Endothelial cell (in vitro differentiated cells): ENCODE measurements at regions not wholly inside any gene's neighbourhood (a gene's known extent, or its start where the extent isn't known, plus 50 kb on each side); places are given as distances from the start of the nearest gene placed in this dataset.

ENCODE experiments used
- DNase-seq: peaks from one replicate; pipeline ENCODE4 v3.0.0; 2021; ENCODE audit warnings: low spot score
- H3K27ac Mint-ChIP-seq: one replicate; pipeline ENCODE4 v1.8.0; 2021; ENCODE audit warnings: mixed read lengths, inconsistent platforms; ENCODE audit not compliant: unreplicated experiment
- H3K27me3 Mint-ChIP-seq: one replicate; pipeline ENCODE4 v1.8.0; 2021; ENCODE audit warnings: mild to moderate bottlenecking, moderate library complexity, mixed read lengths, inconsistent platforms; ENCODE audit not compliant: unreplicated experiment
- H3K36me3 Mint-ChIP-seq: one replicate; pipeline ENCODE4 v1.8.0; 2021; ENCODE audit warnings: mild to moderate bottlenecking, low read depth, mixed read lengths, inconsistent platforms; ENCODE audit not compliant: unreplicated experiment
- H3K4me1 Mint-ChIP-seq: one replicate; pipeline ENCODE4 v1.8.0; 2021; ENCODE audit warnings: mild to moderate bottlenecking, mixed read lengths, inconsistent platforms; ENCODE audit not compliant: unreplicated experiment
- H3K4me3 Mint-ChIP-seq: one replicate; pipeline ENCODE4 v1.8.0; 2021; ENCODE audit warnings: mild to moderate bottlenecking, mixed read lengths, inconsistent platforms; ENCODE audit not compliant: unreplicated experiment
- H3K9me3 Mint-ChIP-seq: one replicate; pipeline ENCODE4 v1.8.0; 2021; ENCODE audit warnings: mixed read lengths, inconsistent platforms; ENCODE audit not compliant: unreplicated experiment
- TF ChIP-seq, protein P1 (sequence below): fragments of 200-600 bp; sonication (generic); IDR thresholded peaks from one replicate; pipeline ENCODE4 v1.5.0; 2021; ENCODE audit warnings: antibody characterized with exemption; ENCODE audit not compliant: unreplicated experiment

DNA sequence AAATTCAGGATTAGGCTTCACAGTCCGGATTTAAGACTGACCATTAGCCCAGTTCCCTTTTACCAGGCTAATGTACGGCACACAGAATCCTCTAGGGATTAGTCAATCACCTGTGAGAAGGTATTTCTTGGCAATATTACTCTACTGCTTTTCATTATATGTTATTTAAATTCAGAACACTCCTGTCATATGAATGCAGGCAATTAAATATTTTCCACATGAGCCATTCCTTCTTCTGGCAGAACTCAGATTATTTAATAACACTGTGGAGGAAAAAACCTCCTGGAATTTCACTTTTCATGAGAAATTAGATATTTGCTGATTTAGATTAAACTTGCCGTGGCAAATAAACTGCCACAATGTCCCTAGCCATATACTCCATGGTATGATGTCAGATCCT lies 1357.5 kb upstream of the C9orf72 start:
- TF ChIP-seq, protein P1, sequence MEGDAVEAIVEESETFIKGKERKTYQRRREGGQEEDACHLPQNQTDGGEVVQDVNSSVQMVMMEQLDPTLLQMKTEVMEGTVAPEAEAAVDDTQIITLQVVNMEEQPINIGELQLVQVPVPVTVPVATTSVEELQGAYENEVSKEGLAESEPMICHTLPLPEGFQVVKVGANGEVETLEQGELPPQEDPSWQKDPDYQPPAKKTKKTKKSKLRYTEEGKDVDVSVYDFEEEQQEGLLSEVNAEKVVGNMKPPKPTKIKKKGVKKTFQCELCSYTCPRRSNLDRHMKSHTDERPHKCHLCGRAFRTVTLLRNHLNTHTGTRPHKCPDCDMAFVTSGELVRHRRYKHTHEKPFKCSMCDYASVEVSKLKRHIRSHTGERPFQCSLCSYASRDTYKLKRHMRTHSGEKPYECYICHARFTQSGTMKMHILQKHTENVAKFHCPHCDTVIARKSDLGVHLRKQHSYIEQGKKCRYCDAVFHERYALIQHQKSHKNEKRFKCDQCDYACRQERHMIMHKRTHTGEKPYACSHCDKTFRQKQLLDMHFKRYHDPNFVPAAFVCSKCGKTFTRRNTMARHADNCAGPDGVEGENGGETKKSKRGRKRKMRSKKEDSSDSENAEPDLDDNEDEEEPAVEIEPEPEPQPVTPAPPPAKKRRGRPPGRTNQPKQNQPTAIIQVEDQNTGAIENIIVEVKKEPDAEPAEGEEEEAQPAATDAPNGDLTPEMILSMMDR = no peak
- Mint-ChIP-seq H3K4me3 (no peak overlapping the region), H3K27me3 (no peaks in the 10 kb centered on the region), H3K36me3 (no peaks in the 10 kb centered on the region), H3K27ac (no peak overlapping the region), H3K4me1 (no peaks in the 10 kb centered on the region), H3K9me3 (no peaks in the 10 kb centered on the region)
- DNase-seq = no peak

DNA sequence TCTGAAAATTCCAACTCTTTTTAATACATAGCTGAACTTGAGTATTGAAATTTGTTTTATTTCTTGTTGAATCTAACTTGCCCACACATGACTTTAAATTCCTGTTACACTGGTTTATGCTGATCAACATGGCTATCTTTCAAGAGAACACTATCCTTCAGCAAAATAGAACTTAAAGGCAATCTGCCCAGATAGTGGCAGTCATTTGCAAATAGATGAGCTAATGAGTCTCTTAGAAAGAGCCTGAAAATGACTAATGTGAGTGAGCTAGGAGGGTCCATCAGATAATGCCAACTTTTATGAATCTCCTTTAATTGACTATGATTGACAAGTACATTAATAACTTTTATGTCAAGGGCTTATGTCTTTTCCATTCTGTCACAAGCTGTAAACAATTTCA lies 1360.8 kb upstream of the C9orf72 start:
- Mint-ChIP-seq H3K36me3 (no peaks in the 10 kb centered on the region), H3K27me3 (no peaks in the 10 kb centered on the region), H3K27ac (no peak overlapping the region), H3K9me3 (no peaks in the 10 kb centered on the region), H3K4me1 (no peaks in the 10 kb centered on the region), H3K4me3 (no peak overlapping the region)
- TF ChIP-seq, protein P1 = no peak
- no peak for DNase-seq

DNA sequence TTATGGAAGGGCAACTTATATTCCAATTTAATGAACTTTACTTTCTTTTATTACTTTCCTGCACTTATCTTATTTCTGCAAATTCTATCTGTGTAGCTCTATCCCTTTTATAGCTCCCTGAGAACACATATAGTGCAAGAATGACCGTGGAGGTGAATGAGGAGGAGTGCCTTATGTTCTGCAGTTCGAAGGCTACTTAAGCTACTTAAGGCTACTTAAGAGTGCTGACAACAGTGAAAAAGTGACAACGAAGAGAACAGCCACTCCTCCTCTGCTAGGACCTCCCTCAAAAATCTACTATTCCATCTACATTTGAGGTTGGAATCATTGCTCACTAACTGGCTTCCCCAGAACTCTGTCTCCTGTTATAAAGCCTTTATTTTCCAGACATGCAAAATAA lies 1365.7 kb upstream of the C9orf72 start:
- DNase-seq = no peak
- H3K36me3 Mint-ChIP-seq = no peaks in the 10 kb centered on the region
- TF ChIP-seq, protein P1 = no peak
- H3K27ac Mint-ChIP-seq = no peak overlapping the region
- H3K4me3 Mint-ChIP-seq = no peak overlapping the region
- H3K4me1 Mint-ChIP-seq = no peaks in the 10 kb centered on the region
- no peaks in the 10 kb centered on the region for H3K9me3 Mint-ChIP-seq
- no peaks in the 10 kb centered on the region for H3K27me3 Mint-ChIP-seq

DNA sequence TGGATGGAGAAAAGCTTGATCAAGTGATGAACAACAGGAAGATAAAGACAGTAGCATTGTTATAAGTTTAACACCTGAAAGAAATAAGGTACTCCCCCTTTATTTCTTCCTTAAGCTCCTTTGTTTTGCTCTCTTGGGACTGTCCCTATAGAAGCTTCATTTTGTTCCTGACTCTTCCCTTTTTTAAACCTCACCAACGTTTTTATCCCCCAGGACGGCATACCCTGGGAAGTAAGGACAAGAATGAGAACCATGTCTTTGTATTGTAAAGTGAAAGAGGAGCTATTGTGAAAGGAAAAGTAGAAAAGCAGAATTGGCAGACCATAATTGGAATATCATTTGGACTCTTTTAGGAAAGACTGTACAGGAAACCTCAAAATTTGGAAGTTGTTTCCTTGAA lies 1368.6 kb upstream of the C9orf72 start:
- Mint-ChIP-seq H3K27me3 (no peaks in the 10 kb centered on the region), H3K4me1 (no peaks in the 10 kb centered on the region), H3K9me3 (no peaks in the 10 kb centered on the region), H3K36me3 (no peaks in the 10 kb centered on the region), H3K27ac (no peak overlapping the region), H3K4me3 (no peak overlapping the region)
- DNase-seq = no peak
- TF ChIP-seq, protein P1 = no peak

DNA sequence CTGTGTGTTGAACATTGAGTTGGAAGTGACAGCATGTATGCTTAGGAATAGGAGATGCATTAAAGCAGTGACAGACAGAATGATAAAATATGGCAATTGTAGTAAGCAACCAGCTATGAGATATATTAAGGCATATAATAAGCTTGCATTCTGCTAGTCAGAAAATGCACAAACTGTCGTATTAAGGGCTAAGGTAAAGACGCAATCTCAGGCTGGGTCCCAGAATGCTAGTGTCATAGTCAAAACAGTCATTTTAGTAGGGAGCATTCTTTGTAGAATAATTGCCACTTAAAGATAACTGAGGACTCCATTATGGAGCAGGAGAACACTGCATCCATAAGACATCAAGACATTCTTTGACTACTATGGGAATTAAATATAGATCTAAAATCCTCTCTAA lies 1369.7 kb upstream of the C9orf72 start:
- TF ChIP-seq, protein P1 = no peak
- no peak for DNase-seq
- Mint-ChIP-seq H3K4me1 (no peaks in the 10 kb centered on the region), H3K9me3 (no peaks in the 10 kb centered on the region), H3K36me3 (no peaks in the 10 kb centered on the region), H3K27ac (no peak overlapping the region), H3K4me3 (no peak overlapping the region), H3K27me3 (no peaks in the 10 kb centered on the region)
